IPS DF 6.9 (cell line): ENCODE measurements at regions not wholly inside any gene's neighbourhood (a gene's known extent, or its start where the extent isn't known, plus 50 kb on each side); places are given as distances from the start of the nearest gene placed in this dataset.

ENCODE experiments used
- DNase-seq: peaks from one replicate; pipeline ENCODE4 v3.0.0-alpha.2; 2013; ENCODE audit warnings: low read depth, low spot score
- H3K27ac ChIP-seq: one replicate; pipeline ENCODE4 v1.5.1; 2013; ENCODE audit warnings: low read length, control low read depth
- H3K27me3 ChIP-seq: 2 replicates; pipeline ENCODE4 v1.6.1; 2013; ENCODE audit warnings: mild to moderate bottlenecking, low read length; ENCODE audit not compliant: control insufficient read depth, insufficient read depth
- H3K36me3 ChIP-seq: 2 replicates; pipeline ENCODE4 v1.6.1; 2013; ENCODE audit warnings: low read length; ENCODE audit not compliant: control insufficient read depth, insufficient read depth
- H3K4me1 ChIP-seq: 2 replicates; pipeline ENCODE4 v1.6.1; 2013; ENCODE audit warnings: low read length; ENCODE audit not compliant: control insufficient read depth, insufficient read depth
- H3K4me3 ChIP-seq: 2 replicates; pipeline ENCODE4 v1.5.1; 2013; ENCODE audit warnings: mild to moderate bottlenecking, low read length
- H3K9me3 ChIP-seq: 2 replicates; pipeline ENCODE4 v1.6.1; 2013; ENCODE audit warnings: low read length, inconsistent platforms; ENCODE audit not compliant: control insufficient read depth, insufficient read depth
- WGBS: extraction: QIAGEN DNeasy Blood & Tissue Kit; methylation state at CpG from one replicate; pipeline ENCODE4 v1.1.7; 2013; ENCODE audit warnings: mixed read lengths, missing lambda C conversion rate; ENCODE audit not compliant: insufficient read length, insufficient coverage; 5-methylcytosine and 5-hydroxymethylcytosine counted together

GRCh38 chr15:96264351-96264798 lies 66.1 kb upstream of the NR2F2 start:
- DNase-seq = no peak
- Histone ChIP-seq H3K27me3 (no peaks in the 10 kb centered on the region), H3K4me3 (no peak overlapping the region), H3K27ac (no peak overlapping the region), H3K36me3 (no peaks in the 10 kb centered on the region), H3K4me1 (peaks cover 3% of the 10 kb centered on the region; the same call in 1 of the 2 replicates), H3K9me3 (no peaks in the 10 kb centered on the region)
- no CpG with 5 or more reads among the region's 1 CpG for WGBS

- Histone ChIP-seq H3K36me3 (no peaks in the 10 kb centered on the region), H3K9me3 (no peaks in the 10 kb centered on the region), H3K27me3 (no peaks in the 10 kb centered on the region), H3K4me3 (no peak overlapping the region), H3K27ac (no peak overlapping the region), H3K4me1 (peaks cover 3% of the 10 kb centered on the region; the same call in 1 of the 2 replicates)
- WGBS = no CpG with 5 or more reads among the region's 8 CpGs
- DNase-seq = no peak
Observed at GRCh38 chr15:96264801-96265515, 65.5 kb upstream of the NR2F2 start.

- no peaks in the 10 kb centered on the region for H3K27me3 ChIP-seq
- H3K9me3 ChIP-seq = no peaks in the 10 kb centered on the region
- WGBS = no CpG with 5 or more reads among the region's 5 CpGs
- H3K4me3 ChIP-seq = no peak overlapping the region
- no peaks in the 10 kb centered on the region for H3K36me3 ChIP-seq
- DNase-seq = no peak
- H3K4me1 ChIP-seq = peaks cover 3% of the 10 kb centered on the region; the same call in 1 of the 2 replicates
- no peak overlapping the region for H3K27ac ChIP-seq
Observed at GRCh38 chr15:96266456-96266855, 64.0 kb upstream of the NR2F2 start.

- no CpG with 5 or more reads among the region's 4 CpGs for WGBS
- Histone ChIP-seq H3K27ac (no peak overlapping the region), H3K36me3 (no peaks in the 10 kb centered on the region), H3K4me3 (no peak overlapping the region), H3K9me3 (no peaks in the 10 kb centered on the region), H3K27me3 (no peaks in the 10 kb centered on the region), H3K4me1 (peaks cover 3% of the 10 kb centered on the region; the same call in 1 of the 2 replicates)
- no peak for DNase-seq
Observed at GRCh38 chr15:96267463-96267862, 63.0 kb upstream of the NR2F2 start.

GRCh38 chr15:96268442-96269204 lies 61.9 kb upstream of the NR2F2 start:
- no CpG with 5 or more reads among the region's 14 CpGs for WGBS

GRCh38 chr15:96270581-96271172 lies 59.8 kb upstream of the NR2F2 start:
- H3K4me1 ChIP-seq = peaks cover 3% of the 10 kb centered on the region; the same call in 1 of the 2 replicates
- no peak for DNase-seq
- no peak overlapping the region for H3K4me3 ChIP-seq
- no peaks in the 10 kb centered on the region for H3K27me3 ChIP-seq
- H3K36me3 ChIP-seq = no peaks in the 10 kb centered on the region
- no CpG with 5 or more reads among the region's 6 CpGs for WGBS
- no peaks in the 10 kb centered on the region for H3K9me3 ChIP-seq
- no peak overlapping the region for H3K27ac ChIP-seq

More at GRCh38 chr15:96268442-96269204, 61.9 kb upstream of the NR2F2 start:
- Histone ChIP-seq H3K36me3 (no peaks in the 10 kb centered on the region), H3K27me3 (no peaks in the 10 kb centered on the region), H3K27ac (no peak overlapping the region), H3K9me3 (no peaks in the 10 kb centered on the region), H3K4me1 (peaks cover 3% of the 10 kb centered on the region; the same call in 1 of the 2 replicates), H3K4me3 (no peak overlapping the region)
- no peak for DNase-seq

GRCh38 chr15:96272427-96272826 lies 58.1 kb upstream of the NR2F2 start:
- no peak overlapping the region for H3K27ac ChIP-seq
- peaks cover 3% of the 10 kb centered on the region; the same call in 1 of the 2 replicates for H3K4me1 ChIP-seq
- no CpG with 5 or more reads among the region's 1 CpG for WGBS
- no peaks in the 10 kb centered on the region for H3K36me3 ChIP-seq
- H3K9me3 ChIP-seq = no peaks in the 10 kb centered on the region
- DNase-seq = no peak
- H3K4me3 ChIP-seq = no peak overlapping the region
- H3K27me3 ChIP-seq = no peaks in the 10 kb centered on the region

- Histone ChIP-seq H3K36me3 (no peaks in the 10 kb centered on the region), H3K27me3 (no peaks in the 10 kb centered on the region), H3K27ac (no peak overlapping the region), H3K4me1 (peaks cover 3% of the 10 kb centered on the region; the same call in 1 of the 2 replicates), H3K9me3 (no peaks in the 10 kb centered on the region), H3K4me3 (no peak overlapping the region)
- no peak for DNase-seq
- no CpG with 5 or more reads among the region's 15 CpGs for WGBS
Observed at GRCh38 chr15:96273317-96274086, 57.0 kb upstream of the NR2F2 start.

GRCh38 chr15:96274087-96274440 lies 56.4 kb upstream of the NR2F2 start:
- no peaks in the 10 kb centered on the region for H3K27me3 ChIP-seq
- DNase-seq = no peak
- H3K27ac ChIP-seq = no peak overlapping the region
- no CpG with 5 or more reads among the region's 7 CpGs for WGBS
- no peak overlapping the region for H3K4me3 ChIP-seq
- H3K4me1 ChIP-seq = peaks cover 2% of the 10 kb centered on the region; the same call in 1 of the 2 replicates
- no peaks in the 10 kb centered on the region for H3K9me3 ChIP-seq
- no peaks in the 10 kb centered on the region for H3K36me3 ChIP-seq

GRCh38 chr15:96274698-96275097 lies 55.8 kb upstream of the NR2F2 start:
- no CpG with 5 or more reads among the region's 2 CpGs for WGBS
- no peaks in the 10 kb centered on the region for H3K4me1 ChIP-seq
- DNase-seq = no peak

More at GRCh38 chr15:96274698-96275097, 55.8 kb upstream of the NR2F2 start:
- Histone ChIP-seq H3K27ac (no peak overlapping the region), H3K9me3 (no peaks in the 10 kb centered on the region), H3K27me3 (no peaks in the 10 kb centered on the region), H3K4me3 (no peak overlapping the region), H3K36me3 (no peaks in the 10 kb centered on the region)
